HG03432 (cell line): ENCODE measurements at regions not wholly inside any gene's neighbourhood (a gene's known extent, or its start where the extent isn't known, plus 50 kb on each side); places are given as distances from the start of the nearest gene placed in this dataset.
"Not testable (repeated sequence)": the region's sequence is repeated elsewhere in the genome, so short reads cannot be mapped to it uniquely, and the experiment has no call there.

ENCODE experiments used
- ATAC-seq: cut with Tn5 transposase; IDR thresholded peaks from one replicate; pipeline ENCODE4 v1.9.1; 2021; ENCODE audit warnings: mild to moderate bottlenecking, moderate library complexity; ENCODE audit not compliant: unreplicated experiment

DNA sequence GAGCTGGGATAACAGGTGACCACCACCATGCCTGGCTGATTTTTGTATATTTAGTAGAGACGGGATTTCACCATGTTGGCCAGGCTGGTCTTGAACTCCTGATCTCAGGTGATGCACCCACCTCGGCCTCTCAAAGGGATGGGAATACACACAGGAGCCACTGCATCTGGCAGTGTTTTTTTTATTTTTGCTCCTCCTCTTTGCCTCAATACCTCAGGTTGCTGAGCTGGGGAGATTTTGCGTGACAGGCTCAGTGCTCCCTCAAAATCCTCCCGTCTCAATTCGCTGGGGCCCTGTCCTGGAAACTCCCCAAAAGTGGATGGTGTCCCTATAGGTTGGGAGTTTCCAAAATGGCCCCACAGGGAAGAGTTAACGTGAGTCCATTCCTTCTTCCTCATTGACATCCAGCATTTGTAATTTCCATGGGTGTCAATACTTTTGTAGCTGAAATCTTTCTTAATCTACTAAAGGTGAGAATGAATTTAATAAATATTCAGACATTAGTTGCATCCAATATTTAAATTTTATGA lies 71.8 kb downstream of the GGTLC2 start:
- no peak for ATAC-seq

DNA sequence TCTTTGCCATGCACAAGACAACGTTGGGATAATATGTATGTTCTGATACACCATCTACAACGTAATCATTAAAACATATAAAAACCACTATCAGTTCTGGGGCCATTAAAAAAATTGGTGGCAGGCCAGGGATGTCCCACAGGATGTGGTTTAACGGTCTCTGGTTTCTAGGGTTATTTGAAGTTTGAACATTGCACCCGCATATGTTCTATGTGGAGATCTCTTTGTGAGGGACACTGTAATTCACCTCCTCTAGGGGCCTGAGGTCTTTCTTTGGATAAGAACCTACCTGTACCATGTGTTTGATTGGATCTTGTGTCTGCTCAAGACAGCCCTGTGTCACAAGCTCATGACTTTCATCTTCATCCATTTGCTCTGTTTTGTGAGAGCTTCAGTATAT lies 73.2 kb downstream of the GGTLC2 start:
- no peak for ATAC-seq

DNA sequence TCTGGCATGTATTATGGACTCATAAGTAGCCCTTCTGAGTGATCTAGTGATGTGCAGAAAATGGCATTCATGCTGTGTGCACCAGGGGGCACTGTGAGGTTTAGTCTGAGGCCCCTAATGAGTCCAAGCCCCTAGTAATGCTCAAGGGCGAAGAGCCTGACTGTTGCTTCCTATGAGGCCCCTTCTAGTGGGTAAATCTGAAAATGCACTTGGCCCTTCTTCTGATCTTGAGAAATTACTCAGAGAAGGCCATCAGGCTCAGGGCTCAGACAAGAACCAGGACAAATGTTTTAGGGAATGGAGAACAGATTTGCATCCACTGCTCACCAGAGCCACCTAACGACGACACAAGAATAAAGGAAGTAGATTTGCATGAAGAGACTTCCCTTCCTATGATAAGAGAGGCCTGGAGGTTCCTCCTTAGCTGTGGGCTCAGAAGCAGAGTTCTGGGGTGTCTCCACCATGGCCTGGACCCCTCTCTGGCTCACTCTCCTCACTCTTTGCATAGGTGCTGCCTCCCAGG lies 75.8 kb downstream of the GGTLC2 start:
- peak; percentile 61 for ATAC-seq

DNA sequence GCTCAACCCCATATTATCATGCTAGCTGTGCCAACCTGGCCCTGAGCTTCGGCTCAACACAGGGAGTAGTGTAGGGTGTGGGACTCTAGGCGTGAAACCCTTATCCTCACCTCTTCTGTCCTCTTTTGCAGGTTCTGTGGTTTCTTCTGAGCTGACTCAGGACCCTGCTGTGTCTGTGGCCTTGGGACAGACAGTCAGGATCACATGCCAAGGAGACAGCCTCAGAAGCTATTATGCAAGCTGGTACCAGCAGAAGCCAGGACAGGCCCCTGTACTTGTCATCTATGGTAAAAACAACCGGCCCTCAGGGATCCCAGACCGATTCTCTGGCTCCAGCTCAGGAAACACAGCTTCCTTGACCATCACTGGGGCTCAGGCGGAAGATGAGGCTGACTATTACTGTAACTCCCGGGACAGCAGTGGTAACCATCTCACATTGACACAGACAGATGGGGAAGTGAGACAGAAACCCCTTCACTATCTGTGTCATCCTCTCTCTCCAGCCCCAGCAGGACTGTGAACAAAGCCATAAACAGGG lies 76.4 kb downstream of the GGTLC2 start:
- ATAC-seq = peak; percentile 80

DNA sequence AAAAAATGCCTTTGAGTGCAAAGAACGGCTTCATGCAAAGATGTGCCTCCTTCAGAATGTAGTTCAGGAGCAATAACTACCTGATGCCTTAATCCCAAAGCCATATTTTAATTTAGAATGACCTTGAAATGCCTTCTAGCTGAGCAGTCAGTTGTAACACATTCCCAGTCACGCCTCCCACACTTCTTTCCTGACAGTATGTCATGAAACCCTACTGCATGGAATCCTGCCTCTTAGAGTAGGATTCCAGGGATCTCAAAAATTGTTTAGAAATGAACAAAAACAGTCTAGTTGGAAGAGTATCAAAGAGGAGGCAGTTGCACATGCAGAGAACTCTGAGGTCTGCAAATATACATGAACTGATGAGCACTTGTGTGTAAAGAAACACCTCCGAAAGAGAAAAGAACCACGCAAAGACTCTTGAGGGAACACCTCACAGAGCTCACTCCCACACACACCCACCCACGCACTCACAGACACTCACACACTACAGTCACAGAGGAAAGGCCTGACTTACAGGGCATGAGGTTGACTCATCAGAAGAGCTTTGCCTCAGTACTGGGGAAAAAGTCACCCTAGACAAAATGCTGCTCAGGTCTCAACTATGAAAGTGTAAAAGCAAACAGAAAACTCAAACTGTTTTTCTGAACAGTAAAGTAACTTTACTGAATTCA lies 77.4 kb downstream of the GGTLC2 start:
- no peak for ATAC-seq

DNA sequence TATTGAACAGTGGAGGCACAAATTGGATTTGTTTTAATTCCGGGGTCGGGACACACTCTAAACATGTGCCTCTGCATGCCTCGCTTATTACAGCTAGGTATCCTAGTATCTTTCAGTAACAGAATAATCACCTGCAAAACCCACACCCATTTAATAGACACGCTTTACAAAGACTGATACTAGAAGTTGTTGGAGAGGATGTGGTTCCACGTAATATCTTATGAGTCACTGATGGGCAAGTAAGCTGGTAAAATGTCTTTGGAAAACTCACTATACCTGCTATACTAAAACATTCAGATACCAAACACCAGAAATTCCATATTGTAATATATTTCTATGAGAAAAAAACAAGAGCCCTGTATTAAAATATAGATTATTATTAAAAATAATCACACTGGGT lies 84.0 kb downstream of the GGTLC2 start:
- no peak for ATAC-seq

DNA sequence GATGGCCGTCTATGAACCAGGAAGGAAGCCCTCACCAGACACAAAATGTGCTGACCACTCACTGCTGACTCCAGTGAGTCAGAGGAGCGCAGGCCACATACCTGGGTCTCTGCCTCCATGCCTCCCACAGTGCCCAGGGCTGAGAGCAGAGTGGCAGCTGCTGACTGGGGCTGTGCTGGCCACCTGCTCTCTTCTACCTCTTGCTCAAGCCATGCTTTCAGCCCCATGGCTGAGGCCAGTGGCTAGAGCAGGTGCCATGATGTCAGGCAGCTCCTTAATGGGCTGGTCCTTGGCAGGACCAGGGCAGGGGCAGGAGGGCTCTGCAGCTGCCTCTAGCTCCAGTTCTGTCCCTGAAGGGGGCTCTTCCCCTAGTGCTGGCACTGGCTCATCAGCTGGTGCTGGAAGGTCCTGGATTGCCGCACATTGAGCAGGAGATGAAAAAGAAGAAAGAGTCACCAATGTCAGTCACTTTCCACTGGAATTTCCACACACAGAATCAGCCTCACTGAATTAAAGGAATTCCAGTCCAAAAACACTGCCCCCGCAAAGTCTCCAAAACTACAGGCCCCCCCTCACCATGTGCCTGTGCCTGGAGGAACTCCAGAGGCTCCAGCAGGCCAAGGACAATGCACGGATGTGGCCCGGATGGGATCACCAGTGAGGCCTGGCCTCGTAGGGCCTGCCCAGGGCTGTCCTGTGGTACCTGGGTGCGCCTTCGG lies 86.4 kb downstream of the GGTLC2 start:
- ATAC-seq = no peak

DNA sequence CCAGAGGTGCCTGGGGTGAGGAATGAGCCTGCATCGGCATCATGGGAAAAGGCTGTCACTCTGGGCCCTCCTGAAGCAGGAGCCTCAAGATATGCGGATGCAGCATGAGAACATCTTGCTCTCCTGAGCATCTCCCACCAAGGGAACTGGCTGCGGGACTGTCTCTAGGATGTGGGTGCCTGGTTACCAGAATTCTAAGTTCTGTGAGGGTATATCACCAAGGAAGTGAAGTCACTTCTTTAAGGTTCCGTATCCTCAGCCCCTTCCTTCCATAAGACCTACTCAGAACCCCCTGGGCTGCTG lies 86.9 kb downstream of the GGTLC2 start:
- ATAC-seq = no peak

DNA sequence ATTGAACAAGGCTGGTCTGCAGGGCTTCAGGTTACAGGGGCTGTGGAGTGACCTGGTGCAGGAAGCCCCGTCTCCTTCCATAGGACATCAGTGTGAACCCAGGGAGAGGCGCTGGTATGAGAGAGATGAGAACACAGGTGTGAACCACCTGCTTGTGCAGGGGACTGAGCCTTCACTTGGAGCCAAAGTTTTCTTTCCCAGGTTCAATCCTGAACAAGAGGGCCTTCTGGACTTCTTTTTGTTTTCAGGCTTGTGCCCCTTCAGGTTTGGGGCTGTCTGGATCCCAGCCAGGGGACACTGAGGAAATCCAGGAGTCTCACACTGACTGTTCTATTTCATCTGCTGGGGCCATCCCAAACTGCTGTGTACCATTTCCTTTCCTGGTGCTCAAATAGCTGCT lies 88.6 kb downstream of the GGTLC2 start:
- not testable (repeated sequence) for ATAC-seq

DNA sequence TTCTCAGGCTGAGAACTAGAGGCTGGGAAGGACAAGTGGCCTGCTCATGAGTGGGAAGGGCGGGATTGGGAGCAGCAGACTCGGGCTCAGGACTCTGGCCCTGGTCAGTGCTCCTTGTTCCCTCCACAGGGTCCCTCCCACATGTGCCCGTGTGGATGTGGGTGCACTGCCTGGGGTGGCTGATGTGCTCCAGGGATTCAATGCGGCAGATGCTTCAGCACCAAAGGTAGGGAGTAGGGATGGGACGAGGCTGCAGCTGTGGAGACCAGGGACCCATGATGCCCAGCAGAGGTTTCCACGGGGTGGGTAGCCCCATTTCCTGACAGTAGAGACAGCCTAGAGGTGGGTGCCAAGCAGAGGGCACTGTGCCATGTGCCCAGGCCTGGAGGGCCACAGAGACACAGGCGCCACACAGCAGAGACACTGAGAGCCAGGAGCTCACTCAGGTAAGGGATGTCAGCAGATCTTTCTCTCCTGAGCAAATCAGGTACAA lies 89.5 kb downstream of the GGTLC2 start:
- ATAC-seq = no peak

DNA sequence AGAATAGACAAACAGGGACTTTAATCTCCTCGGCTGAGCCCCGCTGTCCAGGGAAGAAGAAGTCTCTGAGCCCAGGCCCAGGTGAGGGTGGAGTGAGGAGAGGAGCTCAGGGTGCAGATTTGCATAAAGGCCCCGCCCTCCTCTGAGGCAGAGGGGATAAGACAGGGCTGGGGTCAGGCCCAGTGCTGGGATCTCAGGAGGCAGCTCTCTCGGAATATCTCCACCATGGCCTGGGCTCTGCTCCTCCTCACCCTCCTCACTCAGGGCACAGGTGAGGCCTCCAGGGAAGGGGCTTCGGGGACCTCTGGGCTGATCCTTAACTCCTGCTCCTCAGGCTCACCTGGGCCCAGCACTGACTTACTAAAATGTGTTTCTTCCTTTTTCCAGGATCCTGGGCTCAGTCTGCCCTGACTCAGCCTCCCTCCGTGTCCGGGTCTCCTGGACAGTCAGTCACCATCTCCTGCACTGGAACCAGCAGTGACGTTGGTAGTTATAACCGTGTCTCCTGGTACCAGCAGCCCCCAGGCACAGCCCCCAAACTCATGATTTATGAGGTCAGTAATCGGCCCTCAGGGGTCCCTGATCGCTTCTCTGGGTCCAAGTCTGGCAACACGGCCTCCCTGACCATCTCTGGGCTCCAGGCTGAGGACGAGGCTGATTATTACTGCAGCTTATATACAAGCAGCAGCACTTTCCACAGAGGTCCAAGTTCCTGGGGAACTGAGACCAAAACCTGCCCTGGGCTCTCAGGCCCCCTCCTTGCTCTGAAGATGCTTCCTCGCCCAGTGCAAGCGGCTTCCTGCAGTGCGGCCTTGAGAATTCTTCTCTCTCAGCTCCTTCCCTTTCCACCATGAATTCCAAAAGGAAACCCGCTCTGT lies 90.2 kb downstream of the GGTLC2 start:
- ATAC-seq = not testable (repeated sequence)

DNA sequence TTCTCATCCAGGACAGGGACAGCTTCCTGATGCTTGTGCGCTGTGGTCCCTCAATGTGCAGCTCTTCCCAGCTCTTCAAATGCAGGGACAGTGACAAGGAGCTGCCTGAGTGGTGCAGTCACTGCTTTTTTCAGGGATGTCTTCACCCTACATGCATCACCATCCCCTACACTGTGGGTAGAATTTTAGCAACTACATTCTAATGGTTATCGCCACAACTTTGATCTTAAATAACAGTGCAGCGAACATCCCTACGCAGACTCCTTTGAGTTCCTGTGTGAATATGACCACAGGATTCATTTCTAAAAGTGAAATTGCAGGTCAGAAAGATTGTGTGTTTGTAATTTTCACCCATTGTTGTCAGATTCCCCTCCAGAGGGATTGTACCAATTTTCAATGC lies 90.9 kb downstream of the GGTLC2 start:
- not testable (repeated sequence) for ATAC-seq

DNA sequence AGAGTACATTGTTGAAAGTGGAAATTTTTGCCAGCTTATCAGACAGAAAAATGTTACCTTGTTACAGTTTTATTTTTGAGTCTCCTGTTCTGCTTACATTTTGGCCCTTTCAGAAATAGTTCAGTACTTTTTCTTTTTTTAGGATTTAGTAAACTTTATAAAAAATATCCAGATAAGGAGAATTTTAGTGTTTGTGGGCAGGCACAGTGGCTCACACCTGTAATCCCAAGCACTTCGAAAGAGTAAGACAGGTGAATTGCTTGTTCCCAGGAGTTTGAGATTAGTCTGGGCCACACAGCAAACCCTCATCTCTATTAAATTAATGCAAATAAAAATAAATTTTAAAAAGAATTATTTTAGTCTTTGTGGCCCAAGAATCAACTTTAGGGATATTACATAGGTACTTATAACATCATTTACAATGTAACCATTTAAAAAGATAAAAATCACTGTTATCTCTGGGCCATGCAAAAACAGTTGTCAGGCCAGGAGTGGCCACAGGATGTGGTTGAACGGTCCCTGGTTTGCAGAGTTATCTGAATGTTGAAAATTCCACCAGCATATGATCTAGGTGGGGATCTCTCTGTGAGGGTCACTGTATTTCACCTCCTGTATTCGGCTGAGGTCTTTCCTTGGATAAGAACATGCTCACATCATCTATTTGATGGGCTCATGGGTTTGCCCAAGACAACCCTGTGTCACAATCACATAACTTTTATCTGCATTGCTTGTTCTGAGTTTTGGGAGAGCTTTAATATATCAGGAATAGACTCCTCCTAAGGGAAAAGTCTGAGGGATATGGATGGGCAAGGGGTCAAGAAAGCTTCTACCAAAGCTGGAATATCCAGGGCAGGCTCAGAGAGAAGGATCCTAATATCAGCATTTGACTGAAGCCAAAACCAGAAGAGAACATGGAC lies 91.5 kb downstream of the GGTLC2 start:
- ATAC-seq = no peak

DNA sequence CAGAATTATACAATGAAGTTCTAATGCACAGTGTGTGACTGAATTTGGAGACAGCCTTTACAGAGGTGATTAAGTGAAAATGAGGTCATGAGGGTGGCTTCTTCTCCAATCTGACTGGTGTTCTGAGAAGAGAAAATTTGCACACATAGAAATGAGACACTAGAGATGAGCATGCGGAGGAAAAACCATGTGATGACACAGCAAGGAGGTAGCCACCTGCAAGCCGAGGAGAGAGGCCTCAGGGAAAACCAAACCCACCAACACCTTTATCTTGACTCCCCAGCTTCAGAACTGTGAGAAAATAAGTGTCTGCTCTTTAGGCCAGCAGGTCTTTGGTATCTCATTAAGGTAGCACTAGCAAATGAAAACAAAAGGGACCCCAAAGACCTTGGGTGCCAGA lies 93.2 kb downstream of the GGTLC2 start:
- no peak for ATAC-seq

DNA sequence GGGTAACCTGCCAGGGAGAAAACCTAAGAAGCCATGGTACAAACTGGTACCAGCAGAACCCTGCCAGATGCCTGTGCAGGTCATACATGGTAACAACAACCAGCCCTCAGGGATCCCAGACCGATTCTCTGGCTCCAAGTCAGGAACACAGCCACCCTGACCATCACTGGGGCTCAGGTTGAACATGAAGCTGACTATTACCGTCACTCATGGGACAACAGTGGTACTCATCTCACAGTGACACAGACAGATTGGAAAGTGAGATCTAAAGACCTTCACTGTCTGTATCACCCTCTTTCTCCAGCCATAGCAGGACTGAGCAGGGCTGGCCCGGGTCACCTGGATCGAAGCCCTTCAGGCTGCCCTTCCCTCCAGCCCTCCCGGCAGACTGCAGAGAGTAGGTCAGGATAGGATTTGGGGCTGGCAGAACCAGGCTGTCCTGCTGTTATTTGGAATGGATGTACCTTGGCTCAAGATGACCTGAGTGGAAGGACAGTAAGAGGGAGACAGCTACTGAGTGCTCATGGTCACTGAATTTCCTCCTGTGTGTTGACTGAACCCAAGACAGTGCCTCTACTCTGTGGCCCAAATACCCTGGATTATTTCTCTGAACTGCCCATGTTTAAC lies 94.7 kb downstream of the GGTLC2 start:
- no peak for ATAC-seq

DNA sequence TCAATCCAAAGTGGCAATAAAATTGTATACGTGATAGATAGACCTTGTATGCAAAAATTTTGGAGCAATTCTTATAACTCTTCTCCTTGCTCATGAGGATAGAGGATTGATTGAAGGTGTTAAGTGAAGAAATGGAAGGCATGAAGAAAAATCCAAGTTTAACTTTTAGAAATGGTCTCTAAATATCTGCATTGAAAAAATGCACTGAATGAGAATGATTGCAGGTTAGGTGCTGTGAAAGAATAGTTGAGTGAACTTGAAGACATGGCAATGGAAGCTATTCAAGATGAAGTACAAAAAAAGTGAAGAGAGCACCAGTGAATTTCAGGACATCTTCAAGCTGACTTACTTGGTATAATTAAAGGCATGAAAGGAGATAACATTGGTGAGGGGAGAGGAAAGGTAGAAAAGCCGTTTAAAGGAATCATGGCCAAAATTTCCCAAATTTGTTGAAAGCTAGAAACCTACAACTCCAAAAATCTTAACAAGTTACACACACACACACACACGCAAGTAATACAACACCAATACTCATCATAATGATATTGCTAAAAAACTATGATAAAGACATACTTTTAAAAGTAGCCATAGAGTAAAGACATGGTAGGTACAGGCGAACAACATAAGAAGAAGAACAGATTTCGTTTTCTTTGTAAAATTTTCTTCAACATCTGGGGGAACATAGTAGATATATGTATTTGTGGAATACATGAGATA lies 96.3 kb downstream of the GGTLC2 start:
- no peak for ATAC-seq

DNA sequence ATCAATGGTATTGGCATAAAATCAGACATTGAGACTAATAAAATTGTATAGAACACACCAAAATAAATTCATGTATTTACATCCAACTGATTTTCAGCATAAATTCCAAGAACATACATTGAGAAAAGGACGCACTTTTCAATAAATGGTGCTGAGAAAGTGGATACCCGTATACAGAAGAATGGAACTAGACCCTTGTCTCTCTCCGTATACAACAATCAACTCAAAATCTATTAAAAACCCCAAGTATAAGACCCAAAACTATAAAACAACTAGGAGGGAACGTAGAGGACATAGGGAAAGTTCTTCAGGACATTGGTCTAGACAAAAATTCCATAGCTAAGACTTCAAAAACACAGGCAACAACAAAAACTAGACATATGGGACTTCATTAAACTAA lies 97.4 kb downstream of the GGTLC2 start:
- no peak for ATAC-seq

DNA sequence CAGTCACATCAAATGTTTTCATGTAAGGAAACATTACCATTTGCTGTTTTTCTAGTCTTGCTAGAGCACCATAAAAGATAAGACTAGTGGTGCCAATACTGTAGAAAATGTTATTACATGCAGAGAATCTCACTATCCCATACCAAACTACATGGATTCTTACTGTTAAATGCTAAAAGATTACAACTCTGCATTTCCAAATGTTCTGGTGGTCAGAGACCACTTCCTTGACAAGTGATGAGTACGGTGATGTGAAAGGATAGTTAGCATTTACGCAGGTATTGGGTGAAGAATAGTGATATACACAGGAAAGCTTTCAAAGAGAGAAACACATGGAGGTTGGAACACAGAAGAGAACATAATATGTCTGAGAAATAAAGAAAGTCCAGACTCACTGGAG lies 98.2 kb downstream of the GGTLC2 start:
- ATAC-seq = no peak
